GM19395 (cell line): ENCODE measurements at regions not wholly inside any gene's neighbourhood (a gene's known extent, or its start where the extent isn't known, plus 50 kb on each side); places are given as distances from the start of the nearest gene placed in this dataset.

Source experiments
- ATAC-seq: cut with Tn5 transposase; IDR thresholded peaks from one replicate; pipeline ENCODE4 v1.9.1; 2021; ENCODE audit warnings: mild to moderate bottlenecking, moderate library complexity; ENCODE audit not compliant: unreplicated experiment

DNA sequence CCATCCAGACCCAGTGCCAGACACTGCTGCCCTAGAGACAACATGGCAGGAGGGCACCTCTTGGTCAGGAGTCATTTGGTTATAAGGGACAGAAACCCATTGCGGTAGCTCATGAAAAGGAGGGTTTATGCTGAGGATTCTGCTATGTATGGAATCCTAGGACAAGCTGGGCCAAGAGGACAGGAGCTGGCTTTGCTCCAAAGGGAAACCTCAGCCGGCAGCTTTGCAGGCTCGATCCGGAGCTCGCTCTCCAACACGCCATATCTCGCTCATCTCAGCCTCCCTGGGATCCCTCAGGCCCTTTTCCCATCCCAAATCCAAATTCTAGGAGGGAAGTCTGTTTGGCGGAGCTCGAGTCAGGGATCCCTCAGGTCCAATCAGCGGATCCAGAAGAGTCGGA, 345.7 kb downstream of the GLRX3 start:
- no peak for ATAC-seq

DNA sequence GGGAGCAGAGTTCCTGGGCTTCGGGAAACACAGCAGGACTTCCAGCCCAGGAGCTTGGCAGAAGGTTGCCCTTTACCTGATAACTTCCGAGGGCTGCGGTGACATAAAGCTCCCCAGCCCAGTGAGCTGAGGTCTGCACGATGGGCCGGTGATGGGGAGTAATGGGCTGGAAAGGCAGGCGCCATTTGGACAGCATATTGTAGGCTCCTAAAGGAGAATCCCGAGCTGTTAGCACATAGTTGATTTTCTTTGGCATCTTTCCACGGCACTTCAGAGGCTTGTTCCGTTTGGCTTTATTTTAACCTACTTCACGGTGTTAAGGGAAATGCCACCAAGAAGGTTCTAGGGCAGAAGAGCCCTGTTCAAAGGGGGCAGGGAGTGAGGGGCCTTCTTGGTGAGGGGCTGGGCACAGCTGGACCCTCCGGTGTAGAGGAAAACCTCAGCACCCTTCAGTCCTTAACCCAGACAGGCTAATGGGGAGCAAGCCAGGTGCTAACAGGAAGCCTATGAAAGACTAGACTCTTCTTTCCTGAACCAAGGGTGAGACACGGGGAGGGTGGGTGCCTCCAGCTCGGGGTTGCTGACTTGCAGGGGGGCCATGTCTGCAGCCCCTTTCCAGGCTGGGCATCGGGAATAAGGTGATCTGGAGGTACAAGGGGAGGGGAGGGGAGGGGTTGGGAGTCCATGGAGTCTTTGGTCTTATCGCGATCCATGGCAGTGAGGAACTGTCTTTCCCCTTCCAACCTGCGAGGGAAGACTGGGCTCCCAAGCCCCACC, 347.7 kb downstream of the GLRX3 start:
- ATAC-seq = no peak

DNA sequence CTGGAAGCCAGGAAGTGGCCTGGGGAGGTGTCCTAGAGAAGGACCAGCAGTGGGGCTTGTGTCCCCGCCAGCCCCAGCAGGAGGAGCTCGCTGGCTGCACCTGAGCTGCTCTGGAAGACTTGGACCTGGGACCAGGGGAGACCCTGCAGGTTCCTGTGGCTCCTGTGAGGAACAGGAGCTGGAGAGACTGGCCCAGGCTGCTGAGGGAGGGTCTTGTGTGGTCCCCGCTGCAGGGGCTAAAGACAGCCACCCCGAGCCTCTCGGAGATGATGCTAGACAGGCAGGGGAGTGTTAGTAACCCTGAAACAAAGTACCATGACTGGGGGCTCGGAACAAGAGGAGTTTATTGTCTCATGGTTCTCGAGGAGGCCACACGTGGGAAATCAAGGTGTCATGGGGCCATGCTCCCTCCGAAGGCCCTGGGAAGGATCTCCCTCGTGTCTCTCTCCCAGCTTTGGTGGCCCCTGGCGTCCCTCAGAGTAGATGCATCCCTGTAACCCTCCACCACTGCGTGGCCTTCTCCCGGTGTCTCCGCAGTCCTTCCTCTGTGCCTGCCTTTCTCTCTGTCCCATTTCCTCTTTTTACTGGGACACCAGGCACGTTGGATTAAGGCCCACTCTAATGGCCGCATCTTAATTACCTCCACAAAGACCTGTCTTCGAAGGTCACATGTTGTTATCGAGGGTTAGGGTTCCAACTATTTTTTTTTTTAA, 348.4 kb downstream of the GLRX3 start:
- ATAC-seq = no peak

DNA sequence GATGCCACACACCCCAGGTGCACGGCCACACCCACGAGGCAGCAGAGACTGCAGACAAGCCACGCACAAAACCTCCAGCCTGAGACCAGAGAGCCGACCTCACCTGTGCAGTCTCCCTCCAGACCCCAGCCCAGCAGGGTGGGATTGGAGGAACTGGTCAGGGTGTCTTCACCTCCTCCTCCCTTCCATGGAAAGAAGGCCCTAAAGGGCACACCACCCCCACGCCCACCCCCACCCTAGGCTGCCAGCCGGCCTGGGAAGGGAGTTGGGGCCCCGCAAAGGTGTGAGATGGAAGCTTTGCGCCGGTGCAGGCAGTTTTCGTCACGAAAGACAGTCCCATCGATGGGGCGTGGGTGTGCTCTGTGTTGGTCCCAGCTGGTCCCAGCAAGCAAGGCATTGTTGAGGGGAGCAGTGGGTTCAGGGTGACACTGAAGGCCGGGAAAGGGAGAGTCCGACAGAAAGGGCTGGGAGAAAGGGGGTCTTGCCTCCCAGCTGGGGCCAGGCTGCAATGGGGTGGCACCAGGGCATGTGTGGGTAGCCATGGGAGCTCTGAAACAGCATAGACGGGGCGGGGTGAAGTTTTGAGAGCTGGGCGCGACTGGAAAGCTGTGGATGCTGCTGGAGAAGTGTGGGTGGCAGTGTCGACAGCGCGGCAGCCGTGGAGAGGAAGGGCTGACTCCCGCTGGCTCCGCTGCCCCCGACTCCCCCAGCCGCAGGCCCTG, 349.2 kb downstream of the GLRX3 start:
- no peak for ATAC-seq

GRCh38 chr10:130485958-130486895, 350.0 kb downstream of the GLRX3 start:
- ATAC-seq = no peak

- no peak for ATAC-seq
Measured at GRCh38 chr10:130486906-130487305, 350.7 kb downstream of the GLRX3 start.

DNA sequence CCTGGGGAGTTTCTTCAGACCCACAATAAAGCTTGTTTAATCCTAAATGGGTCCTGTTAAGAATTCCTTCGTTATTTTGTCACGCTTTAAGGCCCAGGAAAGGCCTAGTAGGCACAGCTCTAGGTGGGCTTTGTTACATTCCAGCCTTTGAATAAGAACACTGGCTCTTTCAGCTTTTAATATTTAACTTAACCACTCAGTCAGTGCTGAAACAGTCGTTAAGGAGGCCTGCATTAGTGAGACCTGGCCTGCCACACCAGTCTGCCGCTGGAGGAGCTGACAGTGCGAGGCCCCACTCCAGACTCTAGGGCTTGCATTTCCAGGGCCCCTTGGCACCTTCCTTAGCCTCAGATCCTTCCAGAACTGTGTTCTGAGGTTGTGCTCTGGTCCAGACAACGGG, 351.4 kb downstream of the GLRX3 start:
- no peak for ATAC-seq

- ATAC-seq = no peak
Measured at GRCh38 chr10:130489891-130490290, 353.7 kb downstream of the GLRX3 start.

DNA sequence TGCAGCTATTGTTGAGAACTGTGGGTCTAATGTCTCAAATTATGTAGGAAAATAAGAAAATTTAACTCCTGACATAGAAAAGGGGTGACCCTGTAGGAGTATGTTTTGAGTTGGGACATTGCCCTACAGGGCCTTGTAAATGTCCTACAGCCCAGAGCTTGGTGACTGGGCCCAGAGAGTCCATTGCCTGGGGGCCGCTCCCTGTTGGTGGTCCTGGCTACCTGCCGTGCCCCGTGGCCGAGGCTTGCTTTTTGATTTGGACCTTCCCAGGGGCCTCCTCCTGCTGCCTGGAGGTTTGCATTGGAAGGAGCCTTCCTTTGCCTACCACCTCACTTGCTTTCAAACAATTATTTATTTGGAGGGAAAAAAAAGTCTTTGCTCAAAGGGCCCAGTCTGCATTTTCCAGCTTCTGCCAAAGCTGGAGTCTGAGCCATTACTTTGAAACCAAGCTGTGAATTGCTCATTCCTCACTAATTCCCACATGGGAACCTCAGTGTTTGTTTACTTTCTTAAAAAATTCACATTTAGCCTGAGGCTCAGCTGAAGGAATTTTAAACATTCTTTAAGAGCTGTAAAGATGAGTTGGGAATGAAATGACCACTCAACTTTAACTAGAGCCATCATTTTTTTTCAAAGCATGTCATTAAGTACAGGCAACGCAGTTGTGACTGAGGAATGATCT, 355.0 kb downstream of the GLRX3 start:
- no peak for ATAC-seq

DNA sequence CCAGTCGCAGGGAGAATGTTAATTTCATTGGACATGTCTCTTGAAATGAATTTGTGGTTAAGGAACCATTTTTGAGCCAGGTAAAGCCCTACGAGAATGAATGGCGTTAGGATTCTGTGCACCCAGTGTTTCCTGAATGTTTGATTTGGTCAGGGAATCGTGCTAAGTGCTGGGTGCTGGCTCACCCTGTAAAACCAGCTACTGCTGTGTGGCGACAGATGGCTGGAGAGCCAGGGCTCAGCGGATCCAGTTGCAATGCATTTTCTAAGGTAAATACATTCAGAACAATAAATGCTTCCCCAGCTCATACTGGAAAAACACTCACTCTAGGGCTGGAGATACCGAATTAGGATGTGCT, 355.5 kb downstream of the GLRX3 start:
- no peak for ATAC-seq

GRCh38 chr10:130492266-130492934, 356.2 kb downstream of the GLRX3 start:
- no peak for ATAC-seq

DNA sequence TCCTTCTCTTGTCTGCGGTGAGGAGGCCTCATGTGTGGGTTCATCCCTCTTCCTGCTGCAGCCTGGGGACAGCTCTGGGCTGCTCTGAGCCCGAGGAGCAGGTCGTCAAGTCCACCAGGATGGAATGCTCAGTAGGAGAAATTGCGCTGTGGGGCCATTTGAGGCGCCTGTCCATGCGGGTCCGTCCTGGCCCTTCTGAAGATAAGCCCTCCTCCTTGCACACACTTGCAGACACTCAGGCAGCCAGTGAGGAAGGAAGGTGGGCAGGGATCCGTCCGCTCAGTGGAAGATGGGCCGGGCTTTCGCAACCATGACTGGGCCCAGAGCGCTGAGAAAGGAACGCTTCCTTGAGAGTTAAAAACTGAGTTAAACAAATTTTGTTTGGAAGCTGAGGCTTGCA, 356.8 kb downstream of the GLRX3 start:
- ATAC-seq = no peak

DNA sequence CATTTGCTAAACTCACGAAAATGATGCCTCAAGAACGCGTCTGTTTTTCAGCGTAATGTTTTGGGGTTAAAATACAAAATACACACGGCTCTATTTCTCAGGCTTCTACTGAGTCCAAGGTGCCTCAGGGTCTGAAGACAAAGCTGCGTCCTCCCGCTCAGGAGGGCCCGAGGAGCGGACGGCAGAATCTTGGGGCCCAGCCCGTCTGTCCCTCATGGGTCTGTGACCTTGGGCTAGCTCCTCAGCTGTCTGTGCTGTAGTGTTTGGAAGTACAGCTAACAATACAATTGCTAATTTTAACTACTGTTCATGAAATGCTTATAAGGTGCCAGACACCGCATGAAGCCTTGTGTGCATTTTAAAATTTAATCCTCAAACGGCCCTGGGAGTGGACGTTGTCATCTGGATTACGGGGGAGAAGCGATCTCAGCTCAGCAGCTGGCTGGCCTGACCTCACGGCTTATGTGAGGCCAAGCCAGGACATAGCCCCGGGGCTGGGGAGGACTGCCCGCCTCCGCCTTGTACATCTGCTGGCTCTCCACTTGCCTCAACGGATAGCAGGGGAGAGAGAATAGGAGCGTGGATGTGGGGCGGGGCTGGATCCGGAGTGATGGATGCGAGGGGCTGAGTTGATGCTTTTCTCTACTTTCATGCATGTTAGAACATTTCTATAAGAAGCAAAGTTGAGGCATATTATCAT, 357.4 kb downstream of the GLRX3 start:
- ATAC-seq = no peak

DNA sequence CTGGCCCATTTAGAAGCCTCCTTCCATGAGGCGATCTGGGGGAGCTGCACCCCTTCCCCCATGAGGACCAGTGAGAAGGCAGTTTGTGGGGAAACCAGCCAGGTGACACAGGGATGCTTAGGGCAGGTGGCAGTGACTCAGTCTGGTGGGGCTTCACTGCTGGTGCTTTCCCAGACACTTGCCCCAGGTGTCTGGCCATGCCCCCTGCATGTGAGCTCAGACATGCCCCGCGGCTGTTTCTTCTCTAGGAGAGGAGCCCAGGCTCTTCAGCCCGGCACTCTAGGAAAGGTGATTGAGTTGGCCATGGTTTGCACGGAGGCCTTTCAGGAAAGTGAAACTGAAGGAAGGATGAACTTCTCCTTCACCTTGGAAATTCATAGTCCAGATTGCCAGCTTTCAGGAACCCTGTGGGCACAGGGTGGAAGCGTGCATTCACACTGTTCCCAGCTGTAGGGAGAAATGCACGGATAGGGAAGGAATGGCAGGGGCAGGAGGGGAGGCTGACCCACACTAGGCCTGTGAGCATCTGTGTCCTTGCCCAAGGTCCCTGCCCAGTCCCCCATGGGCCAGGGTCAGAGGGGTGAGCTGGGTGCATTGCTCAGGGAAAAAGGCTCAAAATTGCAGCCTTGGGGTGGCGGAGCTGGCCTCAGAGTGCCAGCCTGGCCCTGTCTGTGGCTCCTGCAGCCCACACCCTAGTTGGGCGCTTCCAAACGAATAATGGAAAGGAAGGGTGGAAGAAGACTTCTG, 359.1 kb downstream of the GLRX3 start:
- no peak for ATAC-seq

- no peak for ATAC-seq
Measured at GRCh38 chr10:130495891-130496636, 359.9 kb downstream of the GLRX3 start.

- no peak for ATAC-seq
Measured at GRCh38 chr10:130497056-130498010, 361.1 kb downstream of the GLRX3 start.

DNA sequence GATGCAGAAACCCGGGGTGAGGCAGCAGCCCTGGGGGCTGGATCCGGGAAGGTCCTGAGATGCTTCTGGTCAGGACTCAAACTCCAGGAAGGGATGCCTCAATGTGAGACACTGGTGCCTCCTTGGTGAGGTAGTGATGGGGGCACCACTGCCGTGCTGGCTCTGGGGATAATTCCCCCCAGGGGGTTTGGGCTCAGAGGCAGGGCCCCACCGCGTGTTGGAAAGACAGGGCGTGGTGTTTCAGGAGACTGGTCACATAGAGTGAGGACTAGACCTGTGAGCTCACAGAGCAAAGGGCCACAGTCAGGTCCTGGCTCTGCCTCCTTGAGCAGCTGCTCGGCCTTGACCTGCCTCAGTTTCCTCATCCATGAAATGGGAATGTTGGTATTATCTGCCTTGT, 361.9 kb downstream of the GLRX3 start:
- ATAC-seq = no peak
